Upper lobe of left lung (tissue), 4 donors: ENCODE measurements at regions not wholly inside any gene's neighbourhood (a gene's known extent, or its start where the extent isn't known, plus 50 kb on each side); places are given as distances from the start of the nearest gene placed in this dataset.

Experiments
- CTCF ChIP-seq, 6 experiments: fragments of 450-650 bp in 4 of 6; fragments of 200-600 bp in 2 of 6; sonication (generic) in 2 of 6; IDR thresholded peaks; one replicate each; pipeline ENCODE4 v1.5.1; 2016 to 2019; ENCODE audit warnings: antibody characterized with exemption in 6 of 6
- EP300 ChIP-seq, 4 donors: sonication (generic); formaldehyde crosslinking; IDR thresholded peaks; one replicate each; pipeline ENCODE4 v1.5.1; 2017; ENCODE audit warnings: antibody characterized with exemption in 4 of 4, control low read depth in 2 of 4

GRCh38 chr2:146437712-146438111 lies 1407.1 kb upstream of the ACVR2A start:
- TF ChIP-seq CTCF (IDR thresholded peaks at IDR 0.05) (no peak), EP300 (IDR thresholded peaks at IDR 0.05) (no peak)
